Ammon's horn (tissue), 1 donor: ENCODE measurements at regions not wholly inside any gene's neighbourhood (a gene's known extent, or its start where the extent isn't known, plus 50 kb on each side); places are given as distances from the start of the nearest gene placed in this dataset.
"Not testable (repeated sequence)": the region's sequence is repeated elsewhere in the genome, so short reads cannot be mapped to it uniquely, and the experiment has no call there.

ENCODE experiments used
- DNase-seq: peaks from one replicate; pipeline ENCODE4 v3.0.0-alpha.2; 2016; ENCODE audit warnings: low spot score

GRCh38 chr3:16055606-16056211 is 118.8 kb upstream of the GALNT15 start:
- no peak for DNase-seq

- DNase-seq: no peak
These were observed 118.3 kb upstream of the GALNT15 start for GRCh38 chr3:16056217-16056616.

GRCh38 chr3:16058521-16058920 is 116.0 kb upstream of the GALNT15 start:
- no peak for DNase-seq

- DNase-seq: no peak
These were observed 115.4 kb upstream of the GALNT15 start for GRCh38 chr3:16059081-16059537.

- no peak for DNase-seq
These were observed 114.6 kb upstream of the GALNT15 start for GRCh38 chr3:16059711-16060357.

GRCh38 chr3:16060358-16060852 is 114.1 kb upstream of the GALNT15 start:
- DNase-seq: peak; percentile 68

- DNase-seq: no peak
These were observed 113.5 kb upstream of the GALNT15 start for GRCh38 chr3:16060945-16061344.

GRCh38 chr3:16061491-16061890 is 113.0 kb upstream of the GALNT15 start:
- no peak for DNase-seq

GRCh38 chr3:16063603-16064002 is 110.9 kb upstream of the GALNT15 start:
- peak; percentile 97 for DNase-seq

GRCh38 chr3:16064642-16065414 is 109.7 kb upstream of the GALNT15 start:
- peak; percentile 92 for DNase-seq

- DNase-seq: no peak
These were observed 107.9 kb upstream of the GALNT15 start for GRCh38 chr3:16066545-16066944.

GRCh38 chr3:16066975-16067374 is 107.5 kb upstream of the GALNT15 start:
- no peak for DNase-seq

GRCh38 chr3:16067837-16068471 is 106.5 kb upstream of the GALNT15 start:
- DNase-seq: no peak

GRCh38 chr3:16069149-16069922 is 105.1 kb upstream of the GALNT15 start:
- no peak for DNase-seq

- DNase-seq: no peak
These were observed 103.8 kb upstream of the GALNT15 start for GRCh38 chr3:16070707-16071106.

GRCh38 chr3:16071206-16071605 is 103.3 kb upstream of the GALNT15 start:
- no peak for DNase-seq

GRCh38 chr3:16072420-16073110 is 101.9 kb upstream of the GALNT15 start:
- no peak for DNase-seq

- DNase-seq: no peak
These were observed 101.3 kb upstream of the GALNT15 start for GRCh38 chr3:16073203-16073602.

- not testable (repeated sequence) for DNase-seq
These were observed 100.3 kb upstream of the GALNT15 start for GRCh38 chr3:16073990-16074671.

- no peak for DNase-seq
These were observed 98.8 kb upstream of the GALNT15 start for GRCh38 chr3:16075647-16076046.
